Nephron (organoid): ENCODE measurements at regions not wholly inside any gene's neighbourhood (a gene's known extent, or its start where the extent isn't known, plus 50 kb on each side); places are given as distances from the start of the nearest gene placed in this dataset.

Experiments
- H3K27ac Mint-ChIP-seq, 3 experiments: 2 replicates each; pipeline ENCODE4 v1.8.0; 2020; ENCODE audit warnings: mixed read lengths in 3 of 3, mild to moderate bottlenecking in 2 of 3, moderate library complexity in 1 of 3
- H3K27me3 Mint-ChIP-seq: 2 replicates; pipeline ENCODE4 v1.8.0; 2021; ENCODE audit warnings: low read depth, mild to moderate bottlenecking, moderate library complexity, mixed read lengths
- H3K36me3 Mint-ChIP-seq: 2 replicates; pipeline ENCODE4 v1.8.0; 2020; ENCODE audit warnings: low read depth, mixed read lengths
- H3K4me1 Mint-ChIP-seq: 2 replicates; pipeline ENCODE4 v1.8.0; 2020; ENCODE audit warnings: mixed read lengths
- H3K4me3 Mint-ChIP-seq, 3 experiments: 2 replicates each; pipeline ENCODE4 v1.8.0; 2020; ENCODE audit warnings: mild to moderate bottlenecking in 3 of 3, mixed read lengths in 3 of 3, moderate library complexity in 2 of 3
- H3K9me3 Mint-ChIP-seq: 2 replicates; pipeline ENCODE4 v1.8.0; 2020; ENCODE audit warnings: mixed read lengths
- CTCF ChIP-seq, 3 experiments: fragments of 200-600 bp; sonication (generic); IDR thresholded peaks; one replicate each; pipeline ENCODE4 v1.5.0; 2021; ENCODE audit warnings: antibody characterized with exemption in 3 of 3; ENCODE audit not compliant: unreplicated experiment in 3 of 3

- H3K27me3 Mint-ChIP-seq = no peaks in the 10 kb centered on the region
- H3K27ac Mint-ChIP-seq = peak overlapping the region in 2 of 3 experiments; percentile 63 to 67
- H3K9me3 Mint-ChIP-seq = no peaks in the 10 kb centered on the region
- peaks cover 17% of the 10 kb centered on the region for H3K4me1 Mint-ChIP-seq
- no peak for TF ChIP-seq CTCF (IDR thresholded peaks at IDR 0.05; ENCODE audit: unreplicated experiment in 3 of 3)
- no peak overlapping the region for H3K4me3 Mint-ChIP-seq
- no peaks in the 10 kb centered on the region for H3K36me3 Mint-ChIP-seq
Observed at GRCh38 chr1:185440877-185441276, 123.8 kb upstream of the IVNS1ABP start.

- no peak overlapping the region for H3K4me3 Mint-ChIP-seq
- TF ChIP-seq CTCF (IDR thresholded peaks at IDR 0.05; ENCODE audit: unreplicated experiment in 3 of 3) = no peak
- H3K36me3 Mint-ChIP-seq = no peaks in the 10 kb centered on the region
- H3K9me3 Mint-ChIP-seq = no peaks in the 10 kb centered on the region
- H3K27me3 Mint-ChIP-seq = no peaks in the 10 kb centered on the region
- H3K27ac Mint-ChIP-seq = no peak overlapping the region
- peaks cover 17% of the 10 kb centered on the region for H3K4me1 Mint-ChIP-seq
Observed at GRCh38 chr1:185439727-185440415, 122.8 kb upstream of the IVNS1ABP start.

- Mint-ChIP-seq H3K4me1 (peaks cover 17% of the 10 kb centered on the region), H3K27ac (no peak overlapping the region), H3K27me3 (no peaks in the 10 kb centered on the region), H3K4me3 (no peak overlapping the region), H3K9me3 (no peaks in the 10 kb centered on the region), H3K36me3 (no peaks in the 10 kb centered on the region)
- TF ChIP-seq CTCF (IDR thresholded peaks at IDR 0.05; ENCODE audit: unreplicated experiment in 3 of 3) = no peak
Observed at GRCh38 chr1:185438936-185439335, 121.9 kb upstream of the IVNS1ABP start.

- no peak overlapping the region for H3K4me3 Mint-ChIP-seq
- H3K36me3 Mint-ChIP-seq = no peaks in the 10 kb centered on the region
- H3K27ac Mint-ChIP-seq = no peak overlapping the region
- H3K9me3 Mint-ChIP-seq = no peaks in the 10 kb centered on the region
- TF ChIP-seq CTCF (IDR thresholded peaks at IDR 0.05; ENCODE audit: unreplicated experiment in 3 of 3) = no peak
- H3K27me3 Mint-ChIP-seq = no peaks in the 10 kb centered on the region
- peaks cover 2% of the 10 kb centered on the region for H3K4me1 Mint-ChIP-seq
Observed at GRCh38 chr1:185435696-185436379, 118.8 kb upstream of the IVNS1ABP start.

GRCh38 chr1:185434721-185435120 is 117.7 kb upstream of the IVNS1ABP start:
- H3K9me3 Mint-ChIP-seq = peaks cover 3% of the 10 kb centered on the region
- no peaks in the 10 kb centered on the region for H3K4me1 Mint-ChIP-seq
- H3K27me3 Mint-ChIP-seq = no peaks in the 10 kb centered on the region
- no peak overlapping the region for H3K27ac Mint-ChIP-seq
- H3K4me3 Mint-ChIP-seq = no peak overlapping the region
- no peaks in the 10 kb centered on the region for H3K36me3 Mint-ChIP-seq
- no peak for TF ChIP-seq CTCF (IDR thresholded peaks at IDR 0.05; ENCODE audit: unreplicated experiment in 3 of 3)

GRCh38 chr1:185433667-185434066 is 116.6 kb upstream of the IVNS1ABP start:
- TF ChIP-seq CTCF (IDR thresholded peaks at IDR 0.05; ENCODE audit: unreplicated experiment in 3 of 3) = no peak
- Mint-ChIP-seq H3K4me1 (no peaks in the 10 kb centered on the region), H3K4me3 (no peak overlapping the region), H3K36me3 (no peaks in the 10 kb centered on the region), H3K27ac (no peak overlapping the region), H3K9me3 (peaks cover 9% of the 10 kb centered on the region), H3K27me3 (no peaks in the 10 kb centered on the region)
